GM21447 (cell line): ENCODE measurements at regions not wholly inside any gene's neighbourhood (a gene's known extent, or its start where the extent isn't known, plus 50 kb on each side); places are given as distances from the start of the nearest gene placed in this dataset.
"Not testable (repeated sequence)": the region's sequence is repeated elsewhere in the genome, so short reads cannot be mapped to it uniquely, and the experiment has no call there.

Source experiments
- ATAC-seq: cut with Tn5 transposase; IDR thresholded peaks from one replicate; pipeline ENCODE4 v1.9.1; 2021; ENCODE audit not compliant: unreplicated experiment

DNA sequence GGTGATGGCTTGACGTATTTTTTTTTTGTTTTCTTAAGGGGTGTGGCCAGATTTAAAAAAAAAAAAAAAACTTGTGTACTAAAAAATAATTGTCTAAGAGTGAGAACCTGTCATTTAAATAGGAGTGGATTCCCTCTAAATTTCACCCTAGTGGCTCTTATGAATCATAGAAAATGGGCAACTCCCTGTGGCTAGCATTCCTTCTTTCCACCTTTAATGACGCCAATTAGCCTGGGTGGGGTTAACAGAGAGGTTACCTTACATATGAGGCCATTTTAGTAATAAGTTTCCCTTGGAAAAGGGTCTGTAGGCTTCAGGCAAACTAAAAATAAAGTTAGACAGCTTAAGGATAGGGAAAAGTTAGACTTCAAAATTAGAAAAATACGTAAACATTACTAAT, 223.5 kb upstream of the FAM241A start:
- ATAC-seq = no peak

DNA sequence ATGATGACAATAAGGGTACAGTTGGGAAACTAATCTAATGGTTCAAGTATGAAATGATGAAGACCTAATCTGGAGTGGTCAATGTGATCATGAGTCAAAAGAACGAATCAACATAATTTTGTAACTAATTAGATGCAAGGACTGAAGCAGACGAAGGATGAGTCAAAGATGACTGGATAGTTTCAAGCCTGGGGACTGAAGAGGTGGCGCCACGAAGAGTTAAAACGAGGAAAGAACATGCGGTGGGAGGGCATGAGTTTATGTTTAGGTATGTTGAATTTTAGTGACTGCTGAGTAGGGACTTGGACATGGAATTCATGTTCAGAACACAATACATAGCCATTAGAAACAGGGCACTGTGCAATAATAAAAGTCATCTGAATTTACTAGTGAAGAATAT, 221.5 kb upstream of the FAM241A start:
- ATAC-seq = no peak

DNA sequence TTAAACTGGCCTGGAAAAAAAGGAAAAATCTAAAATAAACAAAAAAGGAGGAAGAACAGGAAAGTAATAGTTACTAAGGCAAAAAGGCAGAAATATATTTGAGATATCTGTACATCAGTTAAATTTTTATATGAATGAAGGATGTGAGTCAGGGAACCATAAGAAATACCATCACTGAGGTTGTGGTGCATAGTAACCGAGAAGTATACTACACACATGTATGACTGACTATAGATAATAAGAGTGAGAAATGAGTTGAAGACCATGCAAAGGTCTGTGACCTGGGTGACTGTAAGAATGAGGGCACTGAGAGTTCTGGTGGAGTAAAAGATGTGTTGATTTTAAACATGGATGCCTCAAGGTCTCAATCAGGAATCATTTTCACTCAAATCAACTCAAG, 220.6 kb upstream of the FAM241A start:
- no peak for ATAC-seq

DNA sequence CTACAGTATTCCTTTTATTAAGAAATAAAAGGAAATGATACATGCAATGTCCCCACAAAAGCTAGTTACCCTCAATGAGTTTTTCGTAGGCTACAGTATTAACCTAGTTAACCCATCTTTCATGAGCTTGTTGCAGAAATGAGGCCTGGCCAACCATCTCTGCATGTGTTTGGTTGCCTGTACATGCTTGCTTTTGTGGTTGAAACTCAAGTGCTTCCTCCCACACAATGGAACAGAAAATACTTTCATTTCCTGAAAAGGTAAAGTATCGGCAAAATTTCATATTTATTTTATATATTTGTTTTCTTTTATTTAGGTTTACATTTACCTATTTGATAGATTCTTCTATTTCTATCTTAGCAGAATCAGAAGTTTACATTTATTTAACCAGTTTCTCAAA, 214.6 kb upstream of the FAM241A start:
- ATAC-seq = peak; percentile 99

DNA sequence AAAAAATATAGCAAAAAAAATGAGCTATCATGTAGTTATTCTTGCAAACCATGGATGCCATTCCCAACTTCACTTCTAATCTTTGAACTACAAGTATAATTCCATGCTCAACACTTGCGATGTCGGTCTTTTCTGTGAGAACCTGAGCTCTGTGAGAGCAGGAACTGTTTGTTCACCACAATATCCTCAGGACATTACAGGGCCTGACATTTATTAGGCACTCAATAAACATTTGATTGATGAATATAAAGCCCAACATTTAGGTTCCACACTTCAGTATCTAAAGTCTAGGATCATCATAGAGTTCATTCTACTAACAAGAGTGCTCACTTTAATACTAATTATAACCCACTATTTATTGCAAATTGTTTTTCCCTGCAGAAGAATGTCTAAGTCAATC, 211.6 kb upstream of the FAM241A start:
- ATAC-seq = no peak

DNA sequence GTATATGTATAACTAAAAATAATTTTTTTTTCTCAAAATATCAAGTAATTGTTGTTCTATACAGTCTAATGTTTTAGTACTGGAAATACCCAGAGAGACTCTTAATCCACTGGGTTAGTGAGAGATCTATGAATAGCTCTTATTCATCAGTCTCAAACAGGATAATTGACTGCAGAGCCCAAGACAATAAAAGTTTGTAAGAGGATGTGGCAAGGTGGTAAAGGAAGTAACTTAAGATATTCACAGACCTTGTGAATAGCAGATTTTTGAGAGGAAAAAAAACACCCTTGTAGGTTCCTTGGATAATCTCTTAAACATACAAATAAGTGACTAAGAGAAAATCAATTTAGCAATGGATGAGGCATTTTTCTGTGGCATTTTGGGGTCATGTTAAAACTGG, 210.9 kb upstream of the FAM241A start:
- ATAC-seq = no peak

DNA sequence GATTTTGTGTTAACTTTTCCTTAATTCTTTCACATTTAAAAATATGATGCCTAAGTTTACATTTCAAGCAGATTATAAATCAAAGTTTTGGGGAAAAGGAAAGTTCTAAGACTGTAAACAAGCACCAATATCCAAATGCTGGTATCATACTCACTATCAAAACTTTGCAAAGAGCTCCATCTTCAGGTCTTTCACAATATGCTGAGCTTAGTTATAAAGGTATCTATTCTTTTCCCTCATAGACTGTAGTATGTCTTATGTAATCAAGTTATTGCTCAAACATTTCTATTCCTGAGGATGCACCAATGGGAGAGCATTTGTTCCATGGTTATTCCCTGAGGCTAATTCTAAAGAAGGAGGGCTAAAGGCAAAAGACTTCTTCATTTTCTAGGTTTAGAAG, 207.9 kb upstream of the FAM241A start:
- no peak for ATAC-seq

DNA sequence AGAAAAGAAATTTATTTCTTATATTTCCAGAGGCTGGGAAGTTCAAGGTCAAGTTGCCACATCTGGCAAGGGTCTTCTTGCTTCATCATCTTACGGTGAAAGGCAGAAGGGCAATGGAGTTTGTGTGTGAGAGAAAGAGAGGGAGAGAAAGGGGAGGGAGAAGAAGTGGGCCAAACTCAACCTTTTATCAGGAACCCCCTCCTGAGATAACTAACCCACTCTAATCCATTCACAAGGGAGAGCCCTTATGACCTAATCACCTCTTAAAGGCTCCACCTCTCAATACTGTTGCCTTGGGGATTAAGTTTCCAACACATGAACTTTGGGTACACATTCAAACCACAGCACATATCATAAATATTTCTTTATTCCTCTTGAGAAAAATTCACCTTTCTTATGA, 203.3 kb upstream of the FAM241A start:
- no peak for ATAC-seq

DNA sequence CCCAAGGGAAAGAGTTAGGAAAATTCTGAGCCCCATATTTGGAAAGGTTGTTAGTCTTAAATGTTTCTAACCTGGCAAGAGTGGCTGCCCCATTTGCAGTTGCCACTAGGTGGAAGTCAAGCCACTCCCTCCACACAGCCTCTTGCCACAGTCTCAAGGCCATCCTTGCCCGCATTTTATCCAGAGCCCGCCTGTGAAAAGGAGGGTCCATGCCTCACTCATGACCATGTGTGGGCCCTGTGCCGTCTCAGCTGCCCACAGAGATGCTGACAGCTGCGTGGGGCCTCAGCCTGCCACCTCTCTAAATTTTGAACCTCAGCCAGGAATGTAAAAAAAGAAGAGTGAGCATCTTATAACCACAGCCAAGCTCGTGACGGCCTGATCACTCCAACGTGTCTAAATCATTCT, 201.5 kb upstream of the FAM241A start:
- ATAC-seq = peak; percentile 87

DNA sequence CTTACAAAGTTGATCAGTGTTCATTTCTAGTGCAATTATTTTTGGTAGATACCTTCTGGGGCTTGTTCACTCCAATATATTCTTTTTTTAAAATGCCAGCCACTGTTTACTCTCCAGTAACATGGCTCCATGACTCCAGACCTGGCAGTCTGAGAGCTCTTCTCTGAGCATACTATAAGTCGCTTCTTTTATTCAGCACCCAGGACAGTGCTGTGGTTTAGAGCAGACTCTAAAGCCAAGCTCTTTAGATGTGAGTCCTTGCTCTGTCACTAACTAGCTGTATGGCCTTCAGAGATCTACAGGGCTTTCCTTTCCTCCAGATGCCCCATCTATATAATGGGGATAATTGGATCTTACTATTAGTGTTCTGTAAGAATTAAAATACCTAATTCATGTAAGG, 200.2 kb upstream of the FAM241A start:
- no peak for ATAC-seq

DNA sequence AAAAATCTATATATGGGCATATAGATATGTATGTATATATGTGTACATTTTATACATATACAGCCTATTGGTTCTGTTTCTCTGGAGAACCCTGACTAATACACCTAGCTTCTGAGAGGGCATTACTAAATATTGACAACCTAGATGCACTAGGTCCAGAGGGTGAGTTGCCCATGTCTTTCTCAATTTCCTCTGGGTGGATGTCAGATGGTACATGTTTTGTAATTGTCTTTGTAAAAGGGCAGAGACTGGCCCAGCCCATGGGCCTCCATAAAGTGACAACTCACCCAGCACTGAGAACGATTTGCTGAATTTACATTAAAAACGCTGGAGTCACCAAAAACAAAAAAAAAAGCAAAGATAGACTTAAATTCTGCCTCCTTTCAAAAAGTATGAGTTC, 198.5 kb upstream of the FAM241A start:
- no peak for ATAC-seq

DNA sequence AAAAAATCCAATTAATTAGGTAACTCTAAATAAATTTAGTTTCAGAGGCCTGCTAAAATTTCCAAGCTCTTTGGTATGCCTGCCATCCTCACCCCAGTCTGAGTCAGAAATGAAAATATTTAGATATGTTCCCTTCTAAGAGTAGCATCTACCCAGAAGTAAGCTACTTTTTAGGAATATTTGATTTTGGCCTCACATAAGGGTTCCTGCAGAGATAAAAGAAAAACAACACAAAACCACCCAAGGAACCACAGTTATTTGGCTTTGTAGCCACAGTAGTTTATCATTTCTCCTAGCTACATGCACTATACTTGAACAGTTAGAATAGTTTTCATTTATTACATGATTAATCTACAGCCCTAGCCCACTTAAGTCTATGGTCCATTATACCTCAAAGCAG, 192.6 kb upstream of the FAM241A start:
- ATAC-seq = no peak

DNA sequence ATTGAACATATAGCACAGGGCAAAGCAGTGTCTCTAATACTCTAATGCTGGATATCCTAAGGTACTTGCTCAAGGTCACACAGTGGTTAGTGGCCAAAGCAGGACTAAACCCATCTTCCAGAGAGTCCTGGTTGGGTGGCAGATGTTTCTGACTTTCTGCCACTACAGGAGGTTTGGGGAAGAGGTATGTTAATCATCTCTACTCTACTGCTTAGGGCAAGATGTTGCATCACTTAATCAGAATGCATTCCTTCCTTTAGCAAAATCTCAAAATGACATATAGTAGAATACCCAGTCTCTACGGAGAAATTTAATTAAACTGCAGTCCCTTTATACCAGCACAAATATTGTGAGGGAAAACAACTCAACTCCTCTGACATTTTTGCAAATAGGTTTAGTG, 190.7 kb upstream of the FAM241A start:
- ATAC-seq = no peak

DNA sequence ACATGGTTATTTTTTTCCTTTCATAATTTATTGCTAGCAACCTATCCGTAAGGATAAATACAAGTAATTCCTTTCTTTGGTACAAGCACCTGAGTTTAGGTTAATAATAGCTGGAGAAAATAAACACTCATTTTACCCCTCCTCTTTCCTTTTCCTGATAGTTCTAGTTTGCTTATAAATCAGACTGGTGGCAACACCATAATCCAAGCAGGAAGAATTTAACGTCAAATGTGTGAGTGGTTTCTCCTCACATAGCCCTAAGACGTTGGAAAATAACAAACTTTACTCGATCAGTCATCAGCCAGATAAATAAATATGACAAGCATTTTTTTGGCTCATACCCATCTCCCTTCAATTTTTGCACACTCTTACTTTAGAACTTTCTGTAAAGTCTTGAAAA, 190.3 kb upstream of the FAM241A start:
- ATAC-seq = no peak

DNA sequence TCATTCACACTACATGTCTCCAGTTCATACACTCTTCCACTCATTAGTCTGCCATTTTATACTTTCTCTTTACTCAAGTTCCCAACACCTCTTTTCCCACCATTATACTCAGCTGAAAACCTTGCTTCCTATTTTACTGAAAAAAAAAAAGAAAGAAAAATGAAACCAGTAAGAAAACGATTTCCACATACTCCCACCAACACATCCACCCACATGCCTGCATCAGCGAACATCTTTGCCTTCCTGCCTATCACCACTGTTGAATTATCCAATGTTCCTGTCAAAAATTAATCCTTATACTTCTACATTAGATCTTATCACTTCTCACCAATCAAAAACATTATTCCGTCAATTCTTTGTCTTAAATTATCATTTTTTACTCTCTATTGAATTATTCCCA, 188.1 kb upstream of the FAM241A start:
- no peak for ATAC-seq

DNA sequence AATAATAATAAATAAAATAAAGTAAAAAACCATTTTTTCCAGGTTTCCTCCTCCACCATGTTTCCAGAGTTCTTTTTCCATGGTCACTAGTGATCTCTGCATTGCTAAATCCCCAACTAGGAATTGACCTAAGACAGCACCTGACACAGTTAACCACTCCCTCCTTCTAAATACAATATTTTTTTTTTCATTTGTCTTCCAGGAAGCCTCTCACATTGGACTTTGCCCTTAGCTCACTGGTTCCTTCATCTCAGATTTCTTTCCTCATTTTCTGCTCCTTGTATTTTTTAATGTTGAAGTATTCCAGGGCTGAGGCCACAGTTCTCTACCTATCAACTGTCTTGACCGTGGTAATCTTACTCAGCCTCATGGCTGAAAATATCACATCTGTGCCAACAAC, 187.3 kb upstream of the FAM241A start:
- ATAC-seq = no peak

DNA sequence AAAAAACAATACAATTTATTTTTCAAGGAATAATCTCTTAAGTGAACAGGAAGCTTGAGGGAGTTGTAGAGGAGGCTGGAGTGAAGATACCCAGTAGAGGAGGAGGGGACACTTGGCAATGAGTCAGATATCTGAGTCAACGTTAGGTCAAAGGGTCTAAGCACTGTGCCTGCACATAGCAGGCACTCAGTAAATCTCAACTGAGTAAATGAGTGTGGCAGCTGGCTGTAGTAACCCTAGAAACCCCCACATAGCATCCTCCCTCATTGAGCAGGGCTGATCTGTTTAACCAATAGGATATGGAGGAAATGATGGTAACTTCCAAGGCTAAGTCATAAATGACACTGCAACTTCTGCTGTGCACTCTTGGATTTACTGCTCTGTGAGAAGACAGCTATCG, 186.0 kb upstream of the FAM241A start:
- ATAC-seq = no peak

DNA sequence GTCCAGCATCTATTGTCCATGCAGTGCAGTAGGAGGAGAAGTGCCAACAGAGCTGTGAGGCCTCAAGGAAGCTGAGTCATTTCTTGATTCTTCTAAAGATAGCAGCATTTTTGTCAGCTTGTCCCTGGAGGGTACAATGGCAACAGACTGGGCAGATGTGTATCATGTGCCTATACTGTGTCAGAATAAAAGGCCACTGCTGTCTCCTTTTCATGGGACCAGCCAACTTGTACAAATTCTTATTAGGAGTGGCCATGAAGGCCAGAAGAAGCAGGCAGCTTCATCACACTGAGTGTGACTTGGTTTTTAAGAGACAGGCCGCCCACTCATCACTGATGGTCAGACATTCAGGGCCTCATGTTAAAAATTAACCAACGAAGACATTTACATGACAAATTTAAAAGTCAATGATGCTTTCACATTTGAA, 185.0 kb upstream of the FAM241A start:
- ATAC-seq = peak; percentile 91

DNA sequence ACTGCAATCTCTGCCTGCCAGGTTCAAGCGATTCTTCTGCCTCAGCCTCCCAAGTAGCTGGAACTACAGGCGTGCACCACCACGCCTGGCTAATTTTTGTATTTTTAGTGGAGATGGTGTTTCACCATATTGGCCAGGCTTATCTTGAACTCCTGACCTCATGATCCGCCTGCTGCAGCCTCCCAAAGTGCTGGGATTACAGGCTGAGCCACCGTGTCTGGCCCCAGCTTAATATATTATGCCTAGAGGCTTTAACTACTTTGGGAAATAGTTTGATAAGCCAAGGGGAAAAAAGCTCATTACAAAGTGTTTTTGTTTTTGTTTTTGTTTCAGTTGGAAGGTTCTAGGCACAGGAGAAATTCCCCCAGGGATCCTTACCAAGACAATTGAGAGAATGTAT, 184.2 kb upstream of the FAM241A start:
- not testable (repeated sequence) for ATAC-seq

DNA sequence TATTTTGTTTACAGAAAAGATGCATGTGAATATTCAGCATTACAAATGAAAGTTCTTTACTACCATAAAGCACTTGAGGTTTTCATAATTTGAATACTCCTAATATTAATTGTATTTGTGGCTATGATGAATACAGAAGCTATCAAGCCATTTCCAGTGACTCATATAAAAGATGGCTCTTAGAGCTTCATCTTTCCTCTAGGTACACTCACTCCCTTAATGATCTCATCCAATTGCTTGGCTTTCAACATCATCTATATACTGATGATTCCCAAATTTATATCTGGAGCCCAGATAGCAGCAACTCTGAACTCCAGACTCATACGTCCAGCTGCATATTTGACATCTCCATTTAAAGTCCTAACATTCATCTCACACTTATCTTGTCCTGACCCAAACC, 183.4 kb upstream of the FAM241A start:
- ATAC-seq = no peak

DNA sequence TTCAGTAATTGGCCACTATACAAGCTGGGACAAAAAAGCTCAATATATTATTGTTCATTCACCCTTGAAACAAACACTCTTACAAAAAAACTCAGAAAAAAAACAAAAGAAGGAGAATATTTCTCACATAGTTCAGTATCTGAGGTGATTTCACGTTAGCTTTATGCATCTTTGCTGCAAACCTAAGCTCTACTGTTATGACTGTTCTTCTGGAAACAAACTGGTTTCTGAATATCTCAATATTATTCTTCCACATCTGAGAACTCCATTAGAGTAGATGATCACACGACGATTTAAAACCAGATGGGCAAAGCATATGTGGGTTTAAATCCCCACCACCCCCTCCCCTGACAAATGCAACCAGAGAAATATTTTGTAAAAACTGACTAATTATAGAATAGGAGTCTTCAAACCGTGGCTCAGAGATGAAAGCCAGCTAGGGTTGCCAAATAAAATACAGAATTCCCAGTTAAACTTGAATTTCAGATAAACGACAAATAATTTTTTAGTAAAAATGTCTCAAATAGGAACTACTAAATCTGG, 182.0 kb upstream of the FAM241A start:
- no peak for ATAC-seq

DNA sequence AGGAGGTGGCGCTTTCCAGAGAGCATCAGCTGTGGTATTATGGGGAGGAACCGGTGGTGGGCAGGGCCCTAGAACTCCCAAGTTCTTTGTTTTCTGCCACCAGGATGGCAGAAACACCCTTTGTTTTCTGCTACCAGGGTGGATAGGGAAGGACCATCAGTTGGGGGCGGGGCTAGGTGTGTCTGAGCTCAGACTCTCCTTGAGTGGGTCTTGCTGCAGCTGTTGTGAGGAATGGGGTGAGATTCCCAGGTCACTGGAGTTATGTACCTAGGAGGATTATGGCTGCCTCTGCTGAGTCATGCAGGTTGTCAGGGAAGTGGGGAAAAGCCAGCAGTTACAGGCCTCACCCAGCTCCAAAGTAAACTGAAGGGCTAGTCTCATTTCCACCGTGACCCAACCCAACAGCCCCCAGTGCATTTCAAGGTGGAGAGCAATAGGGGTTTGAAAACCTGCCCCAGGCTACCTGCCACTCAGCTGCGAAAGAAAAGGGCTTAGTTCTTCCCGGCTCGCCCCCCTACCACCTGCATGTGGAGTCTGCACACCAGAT, 167.8 kb upstream of the FAM241A start:
- no peak for ATAC-seq

DNA sequence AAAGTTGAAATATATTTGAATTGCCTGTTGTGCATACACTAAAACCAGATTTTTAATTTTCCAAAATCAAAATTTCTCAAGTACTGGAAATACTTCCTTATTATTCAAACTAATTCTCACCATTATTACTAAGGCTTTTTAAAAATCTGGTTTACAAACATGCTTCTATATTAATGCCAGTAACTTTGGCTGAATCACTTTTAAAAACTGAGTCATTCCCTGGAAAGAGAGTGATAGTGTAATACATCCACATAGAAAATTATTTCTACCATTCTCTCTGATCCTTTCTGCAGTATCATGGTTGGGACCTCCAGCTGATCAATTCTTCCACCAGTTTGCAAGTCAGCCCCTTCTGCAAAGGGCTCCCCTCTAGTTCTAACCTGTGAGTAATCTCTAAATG, 165.3 kb upstream of the FAM241A start:
- ATAC-seq = no peak

DNA sequence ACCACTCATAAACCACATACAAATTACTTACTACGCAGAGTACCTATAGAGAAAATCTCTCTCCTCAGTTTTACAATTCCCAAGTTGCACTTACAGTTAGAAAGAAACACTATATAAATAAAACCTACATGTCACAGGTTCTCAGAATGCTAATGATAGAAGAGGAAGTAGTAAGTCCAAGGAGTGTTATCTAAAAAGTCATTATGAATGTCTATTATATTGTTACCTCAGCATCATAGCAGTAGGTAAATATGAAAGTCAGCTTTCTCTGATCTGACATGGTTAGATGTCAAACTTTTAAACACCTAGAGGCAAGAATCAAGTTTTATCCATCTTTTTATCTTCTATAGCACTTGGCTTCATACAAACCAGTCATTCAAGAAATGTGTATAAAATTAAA, 163.2 kb upstream of the FAM241A start:
- ATAC-seq = no peak
